ENCODE measurements at regions not wholly inside any gene's neighbourhood (a gene's known extent, or its start where the extent isn't known, plus 50 kb on each side); places are given as distances from the start of the nearest gene placed in this dataset.

- POLR2A ChIA-PET: no interaction called here
Observed at GRCh38 chr6:44742201-44742600, 354.7 kb downstream of the CDC5L start.

GRCh38 chr6:44742828-44743372 is 355.4 kb downstream of the CDC5L start:
- ChIA-PET POLR2A (no interaction called here), CTCF (interaction anchor here (0.8 to 1.5 kb wide), 3 partner anchors 23 to 87 kb away, joined by 3 to 5 read pairs (median 3); no protein-coding TSS in a partner anchor)
- H3K9ac ChIP-seq: no peak overlapping the region
- TF ChIP-seq RCOR1 (IDR thresholded peaks at IDR 0.05; ENCODE audit: low read length): no peak
- no peak for TF ChIP-seq REST (IDR thresholded peaks at IDR 0.05; ENCODE audit: low read depth, low read length)
- TF ChIP-seq IRF3 (IDR thresholded peaks at IDR 0.05; ENCODE audit: low read depth, low read length): no peak
- no peak for TF ChIP-seq GATA2 (CRISPR knock-in tag; IDR thresholded peaks at IDR 0.05)
- TF ChIP-seq RAD21 (IDR thresholded peaks at IDR 0.05; ENCODE audit: low read length): no peak
- TF ChIP-seq CHD2 (IDR thresholded peaks at IDR 0.05; ENCODE audit: low read length, partially characterized antibody): no peak
- TF ChIP-seq MXI1 (IDR thresholded peaks at IDR 0.05; ENCODE audit: low read depth, low read length): no peak
- TF ChIP-seq EZH2phosphoT487 (IDR thresholded peaks at IDR 0.05; ENCODE audit: borderline replicate concordance, low read depth): no peak
- TF ChIP-seq TAF1 (IDR thresholded peaks at IDR 0.05; ENCODE audit: borderline replicate concordance, low read depth, low read length): no peak
- no peak for TF ChIP-seq GABPA (IDR thresholded peaks at IDR 0.05; ENCODE audit: low read depth)
- no peak for TF ChIP-seq FOSL2 (IDR thresholded peaks at IDR 0.05; ENCODE audit: borderline replicate concordance, low read depth)
- TF ChIP-seq SIN3A (IDR thresholded peaks at IDR 0.05; ENCODE audit: borderline replicate concordance, low read depth, low read length): no peak
- no peak for TF ChIP-seq JUND (IDR thresholded peaks at IDR 0.05)
- no peak for TF ChIP-seq NFIC (IDR thresholded peaks at IDR 0.05; ENCODE audit: borderline replicate concordance)
- no peak for TF ChIP-seq TEAD4 (IDR thresholded peaks at IDR 0.05; ENCODE audit: borderline replicate concordance, insufficient read depth)
- TF ChIP-seq USF1 (IDR thresholded peaks at IDR 0.05; ENCODE audit: borderline replicate concordance, low read depth): no peak
- TF ChIP-seq, protein P1, sequence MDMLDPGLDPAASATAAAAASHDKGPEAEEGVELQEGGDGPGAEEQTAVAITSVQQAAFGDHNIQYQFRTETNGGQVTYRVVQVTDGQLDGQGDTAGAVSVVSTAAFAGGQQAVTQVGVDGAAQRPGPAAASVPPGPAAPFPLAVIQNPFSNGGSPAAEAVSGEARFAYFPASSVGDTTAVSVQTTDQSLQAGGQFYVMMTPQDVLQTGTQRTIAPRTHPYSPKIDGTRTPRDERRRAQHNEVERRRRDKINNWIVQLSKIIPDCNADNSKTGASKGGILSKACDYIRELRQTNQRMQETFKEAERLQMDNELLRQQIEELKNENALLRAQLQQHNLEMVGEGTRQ (IDR thresholded peaks at IDR 0.05; ENCODE audit: borderline replicate concordance, low read depth, low read length): no peak

More at GRCh38 chr6:44742201-44742600, 354.7 kb downstream of the CDC5L start:
- no peak for TF ChIP-seq GATA2 (CRISPR knock-in tag; IDR thresholded peaks at IDR 0.05)
- no peak for TF ChIP-seq TAF1 (IDR thresholded peaks at IDR 0.05; ENCODE audit: borderline replicate concordance, low read depth, low read length)
- no peak for TF ChIP-seq MXI1 (IDR thresholded peaks at IDR 0.05; ENCODE audit: low read depth, low read length)
- no peak for TF ChIP-seq SMC3 (IDR thresholded peaks at IDR 0.05; ENCODE audit: low read depth, low read length)
- H3K27ac ChIP-seq (ENCODE audit: low read depth in 2 of 2, low read length in 1 of 2): no peak overlapping the region
- no peaks in the 10 kb centered on the region for H3F3A ChIP-seq (replicated peaks; ENCODE audit: insufficient read depth)
- no peaks in the 10 kb centered on the region for H4K20me1 ChIP-seq (ENCODE audit: insufficient read depth)
- CTCF ChIA-PET: interaction anchor here (1.1 kb wide), 1 partner anchor 28 kb away, joined by 3 read pairs; no protein-coding TSS in a partner anchor
- H3K4me2 ChIP-seq: no peak overlapping the region
- H3K4me1 ChIP-seq (ENCODE audit: control insufficient read depth in 1 of 2, insufficient read depth in 2 of 2, low read depth in 1 of 2, low read length in 1 of 2): peaks cover 0 to 4% of the 10 kb centered on the region in 2 experiments; a peak in 1 of 4 replicates
- no peak overlapping the region for H3K4me3 ChIP-seq (ENCODE audit: low read depth in 2 of 2, low read length in 1 of 2)
- no peak overlapping the region for H3K9ac ChIP-seq
- no peaks in the 10 kb centered on the region for H3K79me2 ChIP-seq (ENCODE audit: insufficient read depth)
- no peaks in the 10 kb centered on the region; the same call in 1 of the 2 replicates for H3K9me3 ChIP-seq
- no peaks in the 10 kb centered on the region for H3K9me2 ChIP-seq
- DNase-seq: no peak
- H3K36me3 ChIP-seq (replicated peaks in 1 of 2; ENCODE audit: control insufficient read depth in 1 of 2, insufficient read depth in 2 of 2, low read length in 1 of 2): no peaks in the 10 kb centered on the region
- 40% methylated on average over 1 of the region's 2 CpGs for WGBS (ENCODE audit: low lambda C conversion rate)
- no peak overlapping the region for H2AFZ ChIP-seq (ENCODE audit: low read depth)
- H3K27me3 ChIP-seq (ENCODE audit: insufficient read depth): no peaks in the 10 kb centered on the region

More at GRCh38 chr6:44742828-44743372, 355.4 kb downstream of the CDC5L start:
- Histone ChIP-seq H3K79me2 (ENCODE audit: insufficient read depth) (no peaks in the 10 kb centered on the region), H3K9me3 (no peaks in the 10 kb centered on the region; the same call in 1 of the 2 replicates), H3K27me3 (ENCODE audit: insufficient read depth) (no peaks in the 10 kb centered on the region), H3K9me2 (no peaks in the 10 kb centered on the region), H3K36me3 (replicated peaks in 1 of 2; ENCODE audit: control insufficient read depth in 1 of 2, insufficient read depth in 2 of 2, low read length in 1 of 2) (no peaks in the 10 kb centered on the region), H3K4me1 (ENCODE audit: control insufficient read depth in 1 of 2, insufficient read depth in 2 of 2, low read depth in 1 of 2, low read length in 1 of 2) (peaks cover 0 to 4% of the 10 kb centered on the region in 2 experiments; a peak in 1 of 4 replicates), H3F3A (replicated peaks; ENCODE audit: insufficient read depth) (no peaks in the 10 kb centered on the region), H3K4me3 (ENCODE audit: low read depth in 2 of 2, low read length in 1 of 2) (no peak overlapping the region), H2AFZ (ENCODE audit: low read depth) (no peak overlapping the region), H4K20me1 (ENCODE audit: insufficient read depth) (no peaks in the 10 kb centered on the region), H3K4me2 (no peak overlapping the region), H3K27ac (ENCODE audit: low read depth in 2 of 2, low read length in 1 of 2) (no peak overlapping the region)
- WGBS (ENCODE audit: low lambda C conversion rate): 38% methylated on average over 2 of the region's 2 CpGs
- DNase-seq: no peak

Measured in SK-N-SH (cell line).